ENCODE measurements at regions not wholly inside any gene's neighbourhood (a gene's known extent, or its start where the extent isn't known, plus 50 kb on each side); places are given as distances from the start of the nearest gene placed in this dataset.

DNA sequence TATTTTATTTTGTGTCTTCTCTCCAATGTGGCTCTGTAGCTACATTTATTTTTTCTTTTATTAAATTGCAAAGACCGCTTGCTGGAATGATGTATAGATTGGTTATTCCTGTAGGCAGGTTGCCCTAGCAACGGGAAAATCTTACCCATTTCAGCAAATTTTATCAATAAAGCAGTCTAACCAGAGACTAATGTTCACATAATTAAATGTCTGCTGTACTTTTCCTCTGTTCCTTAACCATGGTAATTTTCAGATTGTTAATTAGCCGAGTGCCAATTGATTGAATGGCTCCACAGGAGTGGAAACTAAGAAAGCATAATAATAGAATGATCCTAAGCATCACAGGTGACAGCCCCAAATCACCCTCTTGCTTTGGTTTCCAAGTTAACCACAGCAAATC lies 134.8 kb downstream of the BASP1 start:
- BruUV-seq (replicated peaks): no TSS peak
- DNase-seq (ENCODE audit: unreplicated experiment): no peak
- Mint-ChIP-seq H3K27me3 (ENCODE audit: insufficient read depth, unreplicated experiment) (no peaks in the 10 kb centered on the region), H3K4me1 (ENCODE audit: insufficient read depth, unreplicated experiment) (no peaks in the 10 kb centered on the region), H3K36me3 (ENCODE audit: insufficient read depth, unreplicated experiment) (no peaks in the 10 kb centered on the region), H3K27ac (ENCODE audit: low read depth, unreplicated experiment) (no peak overlapping the region), H3K9me3 (ENCODE audit: unreplicated experiment) (no peaks in the 10 kb centered on the region), H3K4me3 (ENCODE audit: unreplicated experiment) (no peak overlapping the region)
- POLR2A ChIA-PET: no interaction called here
- TF ChIP-seq, protein P1, sequence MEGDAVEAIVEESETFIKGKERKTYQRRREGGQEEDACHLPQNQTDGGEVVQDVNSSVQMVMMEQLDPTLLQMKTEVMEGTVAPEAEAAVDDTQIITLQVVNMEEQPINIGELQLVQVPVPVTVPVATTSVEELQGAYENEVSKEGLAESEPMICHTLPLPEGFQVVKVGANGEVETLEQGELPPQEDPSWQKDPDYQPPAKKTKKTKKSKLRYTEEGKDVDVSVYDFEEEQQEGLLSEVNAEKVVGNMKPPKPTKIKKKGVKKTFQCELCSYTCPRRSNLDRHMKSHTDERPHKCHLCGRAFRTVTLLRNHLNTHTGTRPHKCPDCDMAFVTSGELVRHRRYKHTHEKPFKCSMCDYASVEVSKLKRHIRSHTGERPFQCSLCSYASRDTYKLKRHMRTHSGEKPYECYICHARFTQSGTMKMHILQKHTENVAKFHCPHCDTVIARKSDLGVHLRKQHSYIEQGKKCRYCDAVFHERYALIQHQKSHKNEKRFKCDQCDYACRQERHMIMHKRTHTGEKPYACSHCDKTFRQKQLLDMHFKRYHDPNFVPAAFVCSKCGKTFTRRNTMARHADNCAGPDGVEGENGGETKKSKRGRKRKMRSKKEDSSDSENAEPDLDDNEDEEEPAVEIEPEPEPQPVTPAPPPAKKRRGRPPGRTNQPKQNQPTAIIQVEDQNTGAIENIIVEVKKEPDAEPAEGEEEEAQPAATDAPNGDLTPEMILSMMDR (IDR thresholded peaks at IDR 0.05; ENCODE audit: unreplicated experiment): no peak
- CTCF ChIA-PET: no interaction called here
- intact Hi-C loops (cut with micrococcal nuclease): no loop called here

DNA sequence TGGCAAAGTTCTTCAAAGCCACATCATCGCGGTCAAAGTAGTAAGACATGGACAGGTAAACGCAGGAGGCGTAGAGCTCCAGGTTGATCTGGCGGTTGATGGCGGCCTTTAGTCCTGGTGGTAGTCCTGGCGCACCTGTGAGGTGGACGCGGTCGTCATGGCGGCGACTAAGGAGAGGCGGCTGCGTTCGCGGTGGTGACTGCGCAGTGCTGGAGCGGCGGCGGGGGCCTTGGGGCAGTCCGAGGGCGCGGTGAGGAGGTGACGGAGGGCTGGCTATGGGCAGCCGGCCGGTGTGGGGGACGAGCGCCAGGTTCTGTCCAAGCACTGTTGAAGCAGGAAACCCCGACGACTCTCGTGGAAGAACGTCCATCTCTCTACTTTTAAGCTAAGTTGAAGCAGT lies 136.8 kb downstream of the BASP1 start:
- DNase-seq (ENCODE audit: unreplicated experiment): no peak

DNA sequence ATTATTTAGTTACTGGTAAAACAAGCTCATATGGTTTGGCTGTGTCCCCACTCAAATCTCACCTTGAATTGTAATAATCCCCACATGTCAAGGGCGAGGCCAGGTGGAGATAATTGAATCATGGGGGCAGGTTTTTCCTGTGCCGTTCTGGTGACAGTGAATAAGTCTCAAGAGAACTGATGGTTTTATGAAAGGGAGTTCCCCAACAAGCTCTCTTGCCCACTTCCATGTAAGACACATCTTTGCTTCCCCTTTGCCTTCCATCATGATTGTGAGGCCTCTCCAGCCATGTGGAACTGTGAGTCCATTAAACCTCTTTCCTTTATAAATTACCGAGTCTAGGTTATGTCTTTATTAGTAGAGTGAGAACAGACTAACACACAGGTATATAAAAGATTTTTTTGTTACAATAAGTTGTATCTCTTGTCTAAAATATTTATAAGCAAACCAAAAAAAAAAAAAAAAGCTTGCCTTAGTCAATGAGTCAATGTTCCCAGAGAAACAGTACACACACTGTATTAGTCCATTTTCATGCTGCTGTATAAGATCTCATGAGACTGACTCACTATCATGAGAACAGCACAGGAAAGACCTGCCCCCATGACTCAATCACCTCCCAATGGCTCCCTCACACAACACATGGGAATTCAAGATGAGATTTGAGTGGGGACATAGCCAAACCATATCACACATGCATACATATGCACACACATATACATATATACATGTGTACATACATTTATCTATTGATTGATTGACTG lies 138.3 kb downstream of the BASP1 start:
- Mint-ChIP-seq H3K4me3 (ENCODE audit: unreplicated experiment) (no peak overlapping the region), H3K36me3 (ENCODE audit: insufficient read depth, unreplicated experiment) (no peaks in the 10 kb centered on the region), H3K27me3 (ENCODE audit: insufficient read depth, unreplicated experiment) (no peaks in the 10 kb centered on the region), H3K4me1 (ENCODE audit: insufficient read depth, unreplicated experiment) (no peaks in the 10 kb centered on the region), H3K9me3 (ENCODE audit: unreplicated experiment) (no peaks in the 10 kb centered on the region), H3K27ac (ENCODE audit: low read depth, unreplicated experiment) (no peak overlapping the region)
- intact Hi-C loops (cut with micrococcal nuclease): no loop called here
- POLR2A ChIA-PET: interaction anchor here (0.6 to 1.0 kb wide), 2 partner anchors 12 to 46 kb away, joined by 3 read pairs; no protein-coding TSS in a partner anchor
- CTCF ChIA-PET: interaction anchor here (0.6 to 0.7 kb wide), 3 partner anchors 79 to 758 kb away, joined by 3 to 4 read pairs (median 4); no protein-coding TSS in a partner anchor
- BruUV-seq (replicated peaks): no TSS peak
- DNase-seq (ENCODE audit: unreplicated experiment): peak; percentile 57
- TF ChIP-seq, protein P1 (IDR thresholded peaks at IDR 0.05; ENCODE audit: unreplicated experiment): no peak

More for the DNA sequence above, 136.8 kb downstream of the BASP1 start:
- Mint-ChIP-seq H3K9me3 (ENCODE audit: unreplicated experiment) (no peaks in the 10 kb centered on the region), H3K4me1 (ENCODE audit: insufficient read depth, unreplicated experiment) (no peaks in the 10 kb centered on the region), H3K27me3 (ENCODE audit: insufficient read depth, unreplicated experiment) (no peaks in the 10 kb centered on the region), H3K4me3 (ENCODE audit: unreplicated experiment) (no peak overlapping the region), H3K27ac (ENCODE audit: low read depth, unreplicated experiment) (no peak overlapping the region), H3K36me3 (ENCODE audit: insufficient read depth, unreplicated experiment) (no peaks in the 10 kb centered on the region)
- ChIA-PET POLR2A (no interaction called here), CTCF (no interaction called here)
- TF ChIP-seq, protein P1 (IDR thresholded peaks at IDR 0.05; ENCODE audit: unreplicated experiment): no peak
- intact Hi-C loops (cut with micrococcal nuclease): no loop called here
- no TSS peak for BruUV-seq (replicated peaks)

DNA sequence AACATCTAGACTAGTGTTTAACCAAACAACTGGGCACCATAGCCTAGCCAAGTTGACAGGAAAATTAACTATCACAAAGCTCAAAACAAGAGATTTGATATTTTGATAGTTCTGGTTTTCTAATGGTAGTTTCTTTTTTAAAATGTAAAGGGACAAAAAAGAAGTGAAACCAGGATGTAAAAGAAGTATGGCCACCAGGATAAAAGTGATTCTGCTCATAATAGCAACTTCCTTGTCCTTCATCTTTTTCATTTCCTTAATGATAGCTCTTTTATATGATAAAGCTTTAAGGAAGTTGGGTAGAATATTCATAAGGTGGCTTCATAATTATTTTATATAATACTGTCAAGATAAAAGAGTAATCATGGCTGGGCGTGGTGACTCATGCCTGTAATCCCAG lies 139.1 kb downstream of the BASP1 start:
- BruUV-seq (replicated peaks): no TSS peak
- no peak for DNase-seq (ENCODE audit: unreplicated experiment)
- Mint-ChIP-seq H3K27me3 (ENCODE audit: insufficient read depth, unreplicated experiment) (no peaks in the 10 kb centered on the region), H3K4me1 (ENCODE audit: insufficient read depth, unreplicated experiment) (no peaks in the 10 kb centered on the region), H3K27ac (ENCODE audit: low read depth, unreplicated experiment) (no peak overlapping the region), H3K9me3 (ENCODE audit: unreplicated experiment) (no peaks in the 10 kb centered on the region), H3K36me3 (ENCODE audit: insufficient read depth, unreplicated experiment) (no peaks in the 10 kb centered on the region), H3K4me3 (ENCODE audit: unreplicated experiment) (no peak overlapping the region)
- CTCF ChIA-PET: interaction anchor here (0.6 kb wide), 1 partner anchor 79 kb away, joined by 4 read pairs; no protein-coding TSS in a partner anchor
- intact Hi-C loops (cut with micrococcal nuclease): no loop called here
- POLR2A ChIA-PET: interaction anchor here (1.0 kb wide), 1 partner anchor 46 kb away, joined by 3 read pairs; no protein-coding TSS in a partner anchor
- TF ChIP-seq, protein P1 (IDR thresholded peaks at IDR 0.05; ENCODE audit: unreplicated experiment): no peak

Measured in MCF 10A (cell line).